SU-DHL-6 (cell line): ENCODE measurements at regions not wholly inside any gene's neighbourhood (a gene's known extent, or its start where the extent isn't known, plus 50 kb on each side); places are given as distances from the start of the nearest gene placed in this dataset.

ENCODE experiments used
- H2AFZ ChIP-seq: fragments of 200-600 bp; sonication (generic); 2 replicates; pipeline ENCODE4 v1.6.1; 2014; ENCODE audit warnings: low read depth, mild to moderate bottlenecking, moderate library complexity, mixed read lengths, antibody characterized with exemption, low read length; ENCODE audit not compliant: severe bottlenecking
- H3F3A ChIP-seq: fragments of 200-600 bp; shearing (Covaris generic); 2 replicates; pipeline ENCODE4 v1.6.0; 2016; ENCODE audit warnings: antibody characterized with exemption, mild to moderate bottlenecking; ENCODE audit not compliant: insufficient read depth
- H3K27ac ChIP-seq: fragments of 200-600 bp; sonication (generic); 2 replicates; pipeline ENCODE4 v1.5.1; 2016; ENCODE audit warnings: low read depth, mild to moderate bottlenecking, low read length, moderate library complexity, mixed read lengths
- H3K27me3 ChIP-seq: fragments of 200-600 bp; sonication (generic), shearing (Covaris generic); 2 replicates; pipeline ENCODE4 v1.6.0; 2014; ENCODE audit warnings: mild to moderate bottlenecking, low read length
- H3K36me3 ChIP-seq: fragments of 200-600 bp; sonication (generic); 2 replicates; pipeline ENCODE4 v1.6.1; 2014; ENCODE audit warnings: mild to moderate bottlenecking, low read length, mixed read lengths
- H3K4me2 ChIP-seq: fragments of 300-600, 200-600 bp; shearing (Covaris generic), sonication (generic); 2 replicates; pipeline ENCODE4 v1.6.0; 2014; ENCODE audit warnings: low read length, low read depth, mild to moderate bottlenecking; ENCODE audit not compliant: poor library complexity, severe bottlenecking
- H3K4me3 ChIP-seq: fragments of 200-600 bp; sonication (generic); 2 replicates; pipeline ENCODE4 v1.5.1; 2014; ENCODE audit warnings: antibody characterized with exemption, low read length, mild to moderate bottlenecking, mixed read lengths; ENCODE audit not compliant: insufficient read depth, poor library complexity, severe bottlenecking
- H3K79me2 ChIP-seq: fragments of 200-600 bp; sonication (generic); 2 replicates; pipeline ENCODE4 v1.6.1; 2014; ENCODE audit warnings: mild to moderate bottlenecking, low read length, moderate library complexity; ENCODE audit not compliant: insufficient read depth
- H3K9ac ChIP-seq: fragments of 200-600 bp; sonication (generic); 2 replicates; pipeline ENCODE4 v1.7.0; 2014; ENCODE audit warnings: mild to moderate bottlenecking, low read length
- H3K9me2 ChIP-seq: fragments of 200-600 bp; sonication (generic); replicated peaks from 2 replicates; pipeline ENCODE4 v1.6.1; 2014; ENCODE audit warnings: low read length; ENCODE audit not compliant: insufficient read depth
- H3K9me3 ChIP-seq: fragments of 200-600 bp; sonication (generic); 2 replicates; pipeline ENCODE4 v1.6.1; 2014; ENCODE audit warnings: low read length, mixed read lengths; ENCODE audit not compliant: insufficient read depth
- H4K20me1 ChIP-seq: fragments of 200-600 bp; sonication (generic); 2 replicates; pipeline ENCODE4 v1.6.1; 2014; ENCODE audit warnings: low read depth, mild to moderate bottlenecking, antibody characterized with exemption, low read length, moderate library complexity, mixed read lengths
- CTCF ChIP-seq: fragments of 200-600 bp; sonication (generic); IDR thresholded peaks from one replicate; pipeline ENCODE4 v1.5.1; 2017; ENCODE audit warnings: antibody characterized with exemption, mild to moderate bottlenecking, low read length, moderate library complexity; ENCODE audit not compliant: insufficient read depth, poor library complexity, severe bottlenecking
- EZH2phosphoT487 ChIP-seq: fragments of 200-600 bp; sonication (generic), shearing (Covaris generic); conservative IDR thresholded peaks from 2 replicates; pipeline ENCODE4 v1.6.1; 2018; ENCODE audit warnings: mild to moderate bottlenecking, antibody characterized with exemption, low read length, moderate library complexity, mixed read lengths

GRCh38 chr1:101295209-101295608 lies 58.4 kb downstream of the S1PR1 start:
- H3K9me2 ChIP-seq = no peaks in the 10 kb centered on the region
- H3K79me2 ChIP-seq = no peaks in the 10 kb centered on the region
- no peak overlapping the region for H3K27ac ChIP-seq
- H3K9ac ChIP-seq = no peak overlapping the region
- no peak overlapping the region for H3K4me3 ChIP-seq
- H3K4me2 ChIP-seq = no peak overlapping the region
- TF ChIP-seq EZH2phosphoT487 (no peak), CTCF (no peak)
- H2AFZ ChIP-seq = no peak overlapping the region
- no peaks in the 10 kb centered on the region for H3K27me3 ChIP-seq
- no peaks in the 10 kb centered on the region for H4K20me1 ChIP-seq
- no peaks in the 10 kb centered on the region for H3K36me3 ChIP-seq
- no peaks in the 10 kb centered on the region for H3F3A ChIP-seq
- H3K9me3 ChIP-seq = no peaks in the 10 kb centered on the region

- no peaks in the 10 kb centered on the region for H3K79me2 ChIP-seq
- no peaks in the 10 kb centered on the region for H3K27me3 ChIP-seq
- H2AFZ ChIP-seq = no peak overlapping the region
- H3F3A ChIP-seq = no peaks in the 10 kb centered on the region
- no peaks in the 10 kb centered on the region for H3K36me3 ChIP-seq
- TF ChIP-seq CTCF = no peak
- no peak for TF ChIP-seq EZH2phosphoT487
- no peak overlapping the region for H3K9ac ChIP-seq
- H4K20me1 ChIP-seq = no peaks in the 10 kb centered on the region
- H3K27ac ChIP-seq = no peak overlapping the region
- no peaks in the 10 kb centered on the region for H3K9me3 ChIP-seq
- H3K4me3 ChIP-seq = no peak overlapping the region
- H3K9me2 ChIP-seq = no peaks in the 10 kb centered on the region
- no peak overlapping the region for H3K4me2 ChIP-seq
Measured at GRCh38 chr1:101298663-101299062, 61.8 kb downstream of the S1PR1 start.

GRCh38 chr1:101299141-101299540 lies 62.3 kb downstream of the S1PR1 start:
- Histone ChIP-seq H3K4me2 (no peak overlapping the region), H2AFZ (no peak overlapping the region), H3K9ac (no peak overlapping the region), H3K27me3 (no peaks in the 10 kb centered on the region), H3K4me3 (no peak overlapping the region), H3K79me2 (no peaks in the 10 kb centered on the region), H3F3A (no peaks in the 10 kb centered on the region), H3K36me3 (no peaks in the 10 kb centered on the region), H3K27ac (no peak overlapping the region), H3K9me2 (no peaks in the 10 kb centered on the region), H4K20me1 (no peaks in the 10 kb centered on the region), H3K9me3 (no peaks in the 10 kb centered on the region)
- TF ChIP-seq EZH2phosphoT487 (no peak), CTCF (no peak)
